ENCODE measurements at regions not wholly inside any gene's neighbourhood (a gene's known extent, or its start where the extent isn't known, plus 50 kb on each side); places are given as distances from the start of the nearest gene placed in this dataset.

GRCh38 chr5:10149911-10150310, 99.8 kb downstream of the ATPSCKMT start:
- no peak for TF ChIP-seq CTCF (conservative IDR thresholded peaks at IDR 0.05)
- no peak for TF ChIP-seq ZFX (IDR thresholded peaks at IDR 0.05)
